Activated CD4-positive, alpha-beta memory T cell treated with anti-CD3 and anti-CD28 coated beads, Interleukin-2, amount 10 ng/mL, durations not matched to agents 7 days and 5 days (primary cell): ENCODE measurements at regions not wholly inside any gene's neighbourhood (a gene's known extent, or its start where the extent isn't known, plus 50 kb on each side); places are given as distances from the start of the nearest gene placed in this dataset.

Experiments used
- CTCF ChIA-PET: fragments of 350-600 bp; sonication (Branson Sonifier 250); formaldehyde crosslinking; loops from one replicate; lab custom pipeline; 2021; ENCODE audit warnings: antibody characterized with exemption, inconsistent platforms; lab: Charles Lee
- POLR2A ChIA-PET: fragments of 350-600 bp; sonication (Branson Sonifier 250); formaldehyde crosslinking; loops from one replicate; lab custom pipeline; 2021; ENCODE audit warnings: antibody characterized with exemption; lab: Charles Lee
- DNase-seq: peaks from one replicate; pipeline ENCODE4 v3.0.0-alpha.2; 2020
- H3K27ac Mint-ChIP-seq: one replicate; pipeline ENCODE4 v1.8.0; 2021; ENCODE audit warnings: mild to moderate bottlenecking, mixed read lengths
- H3K27me3 Mint-ChIP-seq: one replicate; pipeline ENCODE4 v1.8.0; 2021; ENCODE audit warnings: mixed read lengths
- H3K36me3 Mint-ChIP-seq: one replicate; pipeline ENCODE4 v1.8.0; 2021; ENCODE audit warnings: low read depth, mixed read lengths
- H3K4me1 Mint-ChIP-seq: one replicate; pipeline ENCODE4 v1.8.0; 2021; ENCODE audit warnings: mixed read lengths
- H3K4me3 Mint-ChIP-seq: one replicate; pipeline ENCODE4 v1.8.0; 2021; ENCODE audit warnings: mild to moderate bottlenecking, mixed read lengths
- H3K9me3 Mint-ChIP-seq: one replicate; pipeline ENCODE4 v1.8.0; 2021; ENCODE audit warnings: mixed read lengths

- ChIA-PET CTCF (no interaction called here), POLR2A (no interaction called here)
- no peaks in the 10 kb centered on the region for H3K9me3 Mint-ChIP-seq
- no peaks in the 10 kb centered on the region for H3K4me1 Mint-ChIP-seq
- no peak for DNase-seq
- H3K4me3 Mint-ChIP-seq = no peak overlapping the region
- peaks cover 5% of the 10 kb centered on the region for H3K27me3 Mint-ChIP-seq
- H3K27ac Mint-ChIP-seq = no peak overlapping the region
- H3K36me3 Mint-ChIP-seq = no peaks in the 10 kb centered on the region
These were observed 193.8 kb upstream of the RGMA start for GRCh38 chr15:93282808-93283207.

GRCh38 chr15:93278783-93279182 is 189.8 kb upstream of the RGMA start:
- no peak for DNase-seq
- Mint-ChIP-seq H3K4me1 (no peaks in the 10 kb centered on the region), H3K36me3 (no peaks in the 10 kb centered on the region), H3K27me3 (peaks cover 4% of the 10 kb centered on the region), H3K4me3 (no peak overlapping the region), H3K9me3 (no peaks in the 10 kb centered on the region), H3K27ac (no peak overlapping the region)
- POLR2A ChIA-PET = no interaction called here
- CTCF ChIA-PET = no interaction called here

- peaks cover 1% of the 10 kb centered on the region for H3K27me3 Mint-ChIP-seq
- no peaks in the 10 kb centered on the region for H3K4me1 Mint-ChIP-seq
- no peak for DNase-seq
- ChIA-PET POLR2A (interaction anchor here (0.6 kb wide), 1 partner anchor 26 kb away, joined by 3 read pairs; no protein-coding TSS in a partner anchor), CTCF (interaction anchor here (0.6 kb wide), 1 partner anchor 224 kb away, joined by 3 read pairs; no protein-coding TSS in a partner anchor)
- no peak overlapping the region for H3K4me3 Mint-ChIP-seq
- H3K9me3 Mint-ChIP-seq = no peaks in the 10 kb centered on the region
- H3K27ac Mint-ChIP-seq = no peak overlapping the region
- H3K36me3 Mint-ChIP-seq = no peaks in the 10 kb centered on the region
These were observed 189.0 kb upstream of the RGMA start for GRCh38 chr15:93278006-93278405.

- H3K36me3 Mint-ChIP-seq = no peaks in the 10 kb centered on the region
- no peaks in the 10 kb centered on the region for H3K9me3 Mint-ChIP-seq
- H3K27me3 Mint-ChIP-seq = peaks cover 1% of the 10 kb centered on the region
- no peaks in the 10 kb centered on the region for H3K4me1 Mint-ChIP-seq
- CTCF ChIA-PET = no interaction called here
- H3K4me3 Mint-ChIP-seq = no peak overlapping the region
- POLR2A ChIA-PET = no interaction called here
- no peak overlapping the region for H3K27ac Mint-ChIP-seq
- DNase-seq = no peak
These were observed 185.2 kb upstream of the RGMA start for GRCh38 chr15:93274257-93274656.

GRCh38 chr15:93271871-93272270 is 182.9 kb upstream of the RGMA start:
- Mint-ChIP-seq H3K36me3 (no peaks in the 10 kb centered on the region), H3K4me1 (no peaks in the 10 kb centered on the region), H3K27me3 (peaks cover 1% of the 10 kb centered on the region), H3K9me3 (no peaks in the 10 kb centered on the region), H3K4me3 (no peak overlapping the region), H3K27ac (no peak overlapping the region)
- no peak for DNase-seq
- CTCF ChIA-PET = no interaction called here
- POLR2A ChIA-PET = no interaction called here

GRCh38 chr15:93270937-93271467 is 182.0 kb upstream of the RGMA start:
- POLR2A ChIA-PET = no interaction called here
- Mint-ChIP-seq H3K9me3 (no peaks in the 10 kb centered on the region), H3K4me1 (no peaks in the 10 kb centered on the region), H3K36me3 (no peaks in the 10 kb centered on the region), H3K27me3 (peaks cover 1% of the 10 kb centered on the region), H3K27ac (no peak overlapping the region), H3K4me3 (no peak overlapping the region)
- no peak for DNase-seq
- CTCF ChIA-PET = no interaction called here

GRCh38 chr15:93268066-93268465 is 179.1 kb upstream of the RGMA start:
- no peak for DNase-seq
- no peaks in the 10 kb centered on the region for H3K36me3 Mint-ChIP-seq
- no peak overlapping the region for H3K4me3 Mint-ChIP-seq
- ChIA-PET CTCF (no interaction called here), POLR2A (no interaction called here)
- H3K9me3 Mint-ChIP-seq = no peaks in the 10 kb centered on the region
- H3K27me3 Mint-ChIP-seq = peaks cover 5% of the 10 kb centered on the region
- H3K4me1 Mint-ChIP-seq = no peaks in the 10 kb centered on the region
- no peak overlapping the region for H3K27ac Mint-ChIP-seq

GRCh38 chr15:93266291-93266690 is 177.3 kb upstream of the RGMA start:
- no peak overlapping the region for H3K4me3 Mint-ChIP-seq
- no peaks in the 10 kb centered on the region for H3K9me3 Mint-ChIP-seq
- no peak for DNase-seq
- no peak overlapping the region for H3K27ac Mint-ChIP-seq
- H3K27me3 Mint-ChIP-seq = peaks cover 7% of the 10 kb centered on the region
- POLR2A ChIA-PET = no interaction called here
- no peaks in the 10 kb centered on the region for H3K4me1 Mint-ChIP-seq
- CTCF ChIA-PET = no interaction called here
- no peaks in the 10 kb centered on the region for H3K36me3 Mint-ChIP-seq

GRCh38 chr15:93265111-93265556 is 176.1 kb upstream of the RGMA start:
- no peak for DNase-seq
- peaks cover 7% of the 10 kb centered on the region for H3K27me3 Mint-ChIP-seq
- no peaks in the 10 kb centered on the region for H3K9me3 Mint-ChIP-seq
- ChIA-PET CTCF (interaction anchor here (1.8 kb wide), 1 partner anchor 177 kb away, joined by 5 read pairs; no protein-coding TSS in a partner anchor), POLR2A (no interaction called here)
- H3K4me1 Mint-ChIP-seq = no peaks in the 10 kb centered on the region
- H3K27ac Mint-ChIP-seq = no peak overlapping the region
- no peaks in the 10 kb centered on the region for H3K36me3 Mint-ChIP-seq
- H3K4me3 Mint-ChIP-seq = no peak overlapping the region

GRCh38 chr15:93261845-93262244 is 172.8 kb upstream of the RGMA start:
- H3K4me3 Mint-ChIP-seq = no peak overlapping the region
- POLR2A ChIA-PET = no interaction called here
- no peaks in the 10 kb centered on the region for H3K9me3 Mint-ChIP-seq
- H3K27ac Mint-ChIP-seq = no peak overlapping the region
- H3K4me1 Mint-ChIP-seq = no peaks in the 10 kb centered on the region
- DNase-seq = no peak
- no peaks in the 10 kb centered on the region for H3K36me3 Mint-ChIP-seq
- CTCF ChIA-PET = no interaction called here
- peaks cover 9% of the 10 kb centered on the region for H3K27me3 Mint-ChIP-seq

GRCh38 chr15:93257920-93258319 is 168.9 kb upstream of the RGMA start:
- Mint-ChIP-seq H3K36me3 (no peaks in the 10 kb centered on the region), H3K4me3 (no peak overlapping the region), H3K9me3 (no peaks in the 10 kb centered on the region), H3K27me3 (peaks cover 4% of the 10 kb centered on the region), H3K4me1 (no peaks in the 10 kb centered on the region), H3K27ac (no peak overlapping the region)
- POLR2A ChIA-PET = no interaction called here
- CTCF ChIA-PET = no interaction called here
- DNase-seq = no peak

GRCh38 chr15:93253681-93254080 is 164.7 kb upstream of the RGMA start:
- ChIA-PET CTCF (no interaction called here), POLR2A (no interaction called here)
- H3K27ac Mint-ChIP-seq = no peak overlapping the region
- no peaks in the 10 kb centered on the region for H3K4me1 Mint-ChIP-seq
- no peaks in the 10 kb centered on the region for H3K9me3 Mint-ChIP-seq
- peaks cover 7% of the 10 kb centered on the region for H3K27me3 Mint-ChIP-seq
- H3K4me3 Mint-ChIP-seq = no peak overlapping the region
- no peak for DNase-seq
- no peaks in the 10 kb centered on the region for H3K36me3 Mint-ChIP-seq

GRCh38 chr15:93252780-93253179 is 163.8 kb upstream of the RGMA start:
- DNase-seq = no peak
- peaks cover 9% of the 10 kb centered on the region for H3K27me3 Mint-ChIP-seq

GRCh38 chr15:93250950-93251349 is 161.9 kb upstream of the RGMA start:
- CTCF ChIA-PET = interaction anchor here (1.6 kb wide), 1 partner anchor 163 kb away, joined by 3 read pairs; no protein-coding TSS in a partner anchor
- POLR2A ChIA-PET = interaction anchor here (0.6 kb wide), 1 partner anchor 42 kb away, joined by 3 read pairs; no protein-coding TSS in a partner anchor
- H3K27ac Mint-ChIP-seq = no peak overlapping the region
- H3K27me3 Mint-ChIP-seq = peaks cover 17% of the 10 kb centered on the region
- no peaks in the 10 kb centered on the region for H3K36me3 Mint-ChIP-seq
- DNase-seq = no peak
- H3K4me3 Mint-ChIP-seq = no peak overlapping the region
- H3K4me1 Mint-ChIP-seq = peaks cover 8% of the 10 kb centered on the region
- H3K9me3 Mint-ChIP-seq = no peaks in the 10 kb centered on the region

More at GRCh38 chr15:93252780-93253179, 163.8 kb upstream of the RGMA start:
- Mint-ChIP-seq H3K36me3 (no peaks in the 10 kb centered on the region), H3K4me3 (no peak overlapping the region), H3K9me3 (no peaks in the 10 kb centered on the region), H3K27ac (no peak overlapping the region), H3K4me1 (peaks cover 2% of the 10 kb centered on the region)
- POLR2A ChIA-PET = no interaction called here
- CTCF ChIA-PET = interaction anchor here (0.5 kb wide), 1 partner anchor 22 kb away, joined by 3 read pairs; no protein-coding TSS in a partner anchor
